WTC11 (cell line): ENCODE measurements at regions not wholly inside any gene's neighbourhood (a gene's known extent, or its start where the extent isn't known, plus 50 kb on each side); places are given as distances from the start of the nearest gene placed in this dataset.

ENCODE experiments used
- ATAC-seq: fragments of 200-7000 bp; cut with Tn5 transposase; 2 replicates; pipeline ENCODE4 v1.10.0; 2021; ENCODE audit warnings: mild to moderate bottlenecking, moderate library complexity
- CTCF ChIA-PET: fragments of 300-600 bp; sonication (Branson Sonifier 250); formaldehyde crosslinking; loops from one replicate; lab custom pipeline; 2021; ENCODE audit warnings: antibody characterized with exemption; lab: Charles Lee
- POLR2A ChIA-PET: fragments of 350-600 bp; sonication (Branson Sonifier 250); formaldehyde crosslinking; loops from one replicate; lab custom pipeline; 2021; ENCODE audit warnings: antibody characterized with exemption; lab: Charles Lee
- DNase-seq: peaks from one replicate; pipeline ENCODE4 v3.0.0; 2021; ENCODE audit warnings: low spot score
- H3K27ac Mint-ChIP-seq: 2 replicates; pipeline ENCODE4 v1.8.0; 2021; ENCODE audit warnings: mixed read lengths
- H3K27me3 Mint-ChIP-seq: 2 replicates; pipeline ENCODE4 v1.8.0; 2021; ENCODE audit warnings: low read depth, mild to moderate bottlenecking, moderate library complexity, mixed read lengths
- H3K36me3 Mint-ChIP-seq: 2 replicates; pipeline ENCODE4 v1.8.0; 2021; ENCODE audit warnings: mixed read lengths
- H3K4me1 Mint-ChIP-seq: 2 replicates; pipeline ENCODE4 v1.8.0; 2022; ENCODE audit warnings: mixed read lengths
- H3K4me3 Mint-ChIP-seq: 2 replicates; pipeline ENCODE4 v1.8.0; 2021; ENCODE audit warnings: mild to moderate bottlenecking, moderate library complexity, mixed read lengths
- H3K9me3 Mint-ChIP-seq: 2 replicates; pipeline ENCODE4 v1.8.0; 2021; ENCODE audit warnings: mixed read lengths
- ESRRA ChIP-seq: sonication (generic); formaldehyde crosslinking; IDR thresholded peaks from 2 replicates; pipeline ENCODE4 v1.8.1; 2022; ENCODE audit warnings: mild to moderate bottlenecking, missing genetic modification reagents, borderline replicate concordance
- FOXK1 ChIP-seq: sonication (generic); formaldehyde crosslinking; IDR thresholded peaks from 2 replicates; pipeline ENCODE4 v1.8.0; 2022; ENCODE audit warnings: mild to moderate bottlenecking, moderate library complexity, missing genetic modification reagents
- GRHL2 ChIP-seq: fragments of 250-450 bp; sonication (Bioruptor Pico); IDR thresholded peaks from 2 replicates; pipeline ENCODE4 v1.8.0; 2022; ENCODE audit warnings: mild to moderate bottlenecking, moderate library complexity; ENCODE audit not compliant: insufficient replicate concordance, severe bottlenecking
- IRF2 ChIP-seq: sonication (generic); formaldehyde crosslinking; IDR thresholded peaks from 2 replicates; pipeline ENCODE4 v1.8.0; 2022; ENCODE audit warnings: low read depth, missing genetic modification reagents, borderline replicate concordance
- JAZF1 ChIP-seq: fragments of 250-450 bp; sonication (Bioruptor Pico); IDR thresholded peaks from 2 replicates; pipeline ENCODE4 v1.9.0; 2021; ENCODE audit warnings: moderate library complexity, mild to moderate bottlenecking, inconsistent platforms
- MYBL2 ChIP-seq: sonication (generic); formaldehyde crosslinking; IDR thresholded peaks from 2 replicates; pipeline ENCODE4 v1.8.1; 2023; ENCODE audit warnings: mild to moderate bottlenecking, moderate library complexity, missing genetic modification reagents
- OVOL2 ChIP-seq: fragments of 250-450 bp; sonication (Bioruptor Pico); IDR thresholded peaks from 2 replicates; pipeline ENCODE4 v1.9.0; 2021; ENCODE audit warnings: mild to moderate bottlenecking, borderline replicate concordance
- RELA ChIP-seq: sonication (generic); formaldehyde crosslinking; IDR thresholded peaks from 2 replicates; pipeline ENCODE4 v1.8.1; 2022; ENCODE audit warnings: missing genetic modification reagents, mild to moderate bottlenecking, borderline replicate concordance
- SOX15 ChIP-seq: fragments of 250-450 bp; sonication (Bioruptor Pico); IDR thresholded peaks from 2 replicates; pipeline ENCODE4 v1.9.0; 2021; ENCODE audit warnings: mild to moderate bottlenecking
- ZNF423 ChIP-seq: fragments of 250-450 bp; sonication (Bioruptor Pico); IDR thresholded peaks from 2 replicates; pipeline ENCODE4 v2.1.2; 2022; ENCODE audit warnings: mild to moderate bottlenecking, moderate library complexity
- TF ChIP-seq, protein P1 (sequence below): fragments of 250-450 bp; sonication (Bioruptor Pico); IDR thresholded peaks from 2 replicates; pipeline ENCODE4 v1.9.0; 2021; ENCODE audit warnings: moderate library complexity, mild to moderate bottlenecking, inconsistent platforms, borderline replicate concordance
- TF ChIP-seq, protein P2 (sequence below): sonication (generic); formaldehyde crosslinking; IDR thresholded peaks from 2 replicates; pipeline ENCODE4 v1.8.1; 2023; ENCODE audit warnings: mild to moderate bottlenecking, missing genetic modification reagents
- TF ChIP-seq, protein P3 (sequence below): sonication (generic); formaldehyde crosslinking; IDR thresholded peaks from 2 replicates; pipeline ENCODE4 v1.8.1; 2022; ENCODE audit warnings: low read depth, mild to moderate bottlenecking, moderate library complexity, missing genetic modification reagents, borderline replicate concordance
- TF ChIP-seq, protein P4 (sequence below): fragments of 250-450 bp; sonication (Bioruptor Pico); IDR thresholded peaks from 2 replicates; pipeline ENCODE4 v1.9.0; 2021; ENCODE audit warnings: mild to moderate bottlenecking, borderline replicate concordance
- TF ChIP-seq, protein P5 (sequence below): sonication (generic); formaldehyde crosslinking; IDR thresholded peaks from 2 replicates; pipeline ENCODE4 v1.8.1; 2023; ENCODE audit warnings: mild to moderate bottlenecking, missing genetic modification reagents, borderline replicate concordance
- TF ChIP-seq, protein P6 (sequence below): sonication (generic); formaldehyde crosslinking; conservative IDR thresholded peaks from 2 replicates; pipeline ENCODE4 v1.8.1; 2022; ENCODE audit warnings: mild to moderate bottlenecking, missing genetic modification reagents
- TF ChIP-seq, protein P7 (sequence below): sonication (generic); formaldehyde crosslinking; IDR thresholded peaks from 2 replicates; pipeline ENCODE4 v1.8.1; 2022; ENCODE audit warnings: mild to moderate bottlenecking, missing genetic modification reagents, moderate library complexity, borderline replicate concordance
- TF ChIP-seq, protein P8 (sequence below): sonication (generic); formaldehyde crosslinking; IDR thresholded peaks from 2 replicates; pipeline ENCODE4 v1.8.0; 2022; ENCODE audit warnings: mild to moderate bottlenecking, missing genetic modification reagents

DNA sequence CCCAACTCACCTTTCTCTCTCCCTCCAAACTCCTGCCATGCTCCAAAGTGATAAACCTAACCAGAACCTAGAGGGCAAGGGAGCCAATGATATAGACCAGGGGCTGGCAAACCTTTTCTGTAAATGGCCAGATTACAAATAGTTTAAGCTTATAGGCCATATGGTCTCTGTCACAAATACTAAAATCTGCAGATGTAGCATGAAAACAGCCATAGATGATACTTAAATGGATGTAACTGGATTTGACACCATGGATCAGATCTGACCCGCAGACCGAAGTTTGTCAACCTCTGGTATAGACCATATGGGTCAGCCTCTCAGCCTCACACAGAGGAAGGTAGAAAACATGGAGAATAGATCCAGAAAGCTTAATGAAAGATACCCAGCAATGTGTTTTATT, 165.2 kb upstream of the STT3B start (continued):
- TF ChIP-seq, protein P1, sequence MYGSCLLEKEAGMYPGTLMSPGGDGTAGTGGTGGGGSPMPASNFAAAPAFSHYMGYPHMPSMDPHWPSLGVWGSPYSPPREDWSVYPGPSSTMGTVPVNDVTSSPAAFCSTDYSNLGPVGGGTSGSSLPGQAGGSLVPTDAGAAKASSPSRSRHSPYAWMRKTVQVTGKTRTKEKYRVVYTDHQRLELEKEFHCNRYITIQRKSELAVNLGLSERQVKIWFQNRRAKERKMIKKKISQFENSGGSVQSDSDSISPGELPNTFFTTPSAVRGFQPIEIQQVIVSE (CRISPR knock-in tag), result no peak
- TF ChIP-seq, all 79 proteins: peak for 0

DNA sequence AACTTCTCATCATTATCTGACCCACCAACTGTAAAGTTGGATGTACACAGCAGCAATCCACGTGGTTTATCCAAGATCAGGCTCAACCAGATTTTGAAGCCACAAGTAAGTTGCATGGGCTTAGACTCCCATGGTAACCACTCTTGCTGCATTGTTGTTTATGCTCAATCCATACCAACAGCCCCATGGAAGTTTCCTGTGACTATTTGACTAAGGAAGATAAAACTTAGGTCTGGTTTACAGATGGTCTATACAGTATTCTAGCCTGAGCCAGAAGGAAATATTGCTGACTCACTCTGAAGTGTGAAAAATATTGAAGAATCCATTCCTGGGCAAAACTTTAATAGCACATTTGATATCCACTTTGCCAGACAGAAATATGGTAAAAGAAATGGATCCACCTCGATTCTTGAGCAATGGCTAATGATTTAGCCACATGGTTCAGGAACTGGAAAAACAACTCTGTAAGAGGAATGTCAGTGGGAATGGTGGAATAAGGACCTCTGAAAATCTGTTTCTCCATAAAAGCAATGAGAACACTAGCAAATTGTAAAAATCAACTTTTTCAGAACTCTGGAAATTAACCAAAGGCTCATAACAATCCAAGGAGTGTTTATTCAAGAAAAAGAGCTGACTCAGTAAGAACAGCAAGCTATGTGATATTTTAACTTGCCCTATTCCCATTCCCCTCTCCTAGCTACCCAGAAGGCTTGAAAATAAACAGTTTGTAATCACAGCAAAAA, 162.9 kb upstream of the STT3B start:
- no peak overlapping the region for H3K27ac Mint-ChIP-seq

DNA sequence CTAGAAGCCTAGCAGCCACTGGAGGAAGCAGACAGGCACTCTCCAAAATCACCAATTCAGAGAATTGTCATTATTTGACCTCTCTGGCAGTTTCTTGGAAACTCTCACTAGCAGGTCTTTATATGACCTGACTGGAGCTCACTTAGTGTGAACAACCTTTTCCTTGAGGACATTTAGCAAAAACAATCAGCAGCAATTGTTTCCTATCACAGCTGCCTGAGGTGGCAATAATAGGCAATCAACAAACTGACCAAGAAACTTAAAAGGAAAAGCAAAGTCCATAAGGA, 162.4 kb upstream of the STT3B start:
- Mint-ChIP-seq H3K36me3 (0 out of 2 replicates have a peak, but pooled peaks cover 2% of the 10 kb centered on the region), H3K9me3 (peaks cover 5% of the 10 kb centered on the region; the same call in 1 of the 2 replicates), H3K27me3 (peaks cover 4% of the 10 kb centered on the region), H3K4me3 (no peak overlapping the region), H3K27ac (no peak overlapping the region), H3K4me1 (no peaks in the 10 kb centered on the region)
- ChIA-PET POLR2A (no interaction called here), CTCF (no interaction called here)
- no peak for ATAC-seq
- DNase-seq, result no peak
- TF ChIP-seq, protein P2, sequence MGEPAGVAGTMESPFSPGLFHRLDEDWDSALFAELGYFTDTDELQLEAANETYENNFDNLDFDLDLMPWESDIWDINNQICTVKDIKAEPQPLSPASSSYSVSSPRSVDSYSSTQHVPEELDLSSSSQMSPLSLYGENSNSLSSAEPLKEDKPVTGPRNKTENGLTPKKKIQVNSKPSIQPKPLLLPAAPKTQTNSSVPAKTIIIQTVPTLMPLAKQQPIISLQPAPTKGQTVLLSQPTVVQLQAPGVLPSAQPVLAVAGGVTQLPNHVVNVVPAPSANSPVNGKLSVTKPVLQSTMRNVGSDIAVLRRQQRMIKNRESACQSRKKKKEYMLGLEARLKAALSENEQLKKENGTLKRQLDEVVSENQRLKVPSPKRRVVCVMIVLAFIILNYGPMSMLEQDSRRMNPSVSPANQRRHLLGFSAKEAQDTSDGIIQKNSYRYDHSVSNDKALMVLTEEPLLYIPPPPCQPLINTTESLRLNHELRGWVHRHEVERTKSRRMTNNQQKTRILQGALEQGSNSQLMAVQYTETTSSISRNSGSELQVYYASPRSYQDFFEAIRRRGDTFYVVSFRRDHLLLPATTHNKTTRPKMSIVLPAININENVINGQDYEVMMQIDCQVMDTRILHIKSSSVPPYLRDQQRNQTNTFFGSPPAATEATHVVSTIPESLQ (CRISPR knock-in tag), result no peak
- TF ChIP-seq ESRRA (CRISPR knock-in tag) (no peak), GRHL2 (CRISPR knock-in tag) (no peak), JAZF1 (no peak), IRF2 (CRISPR knock-in tag) (no peak), SOX15 (CRISPR knock-in tag) (no peak), FOXK1 (CRISPR knock-in tag) (no peak), ZNF423 (CRISPR knock-in tag) (no peak), RELA (CRISPR knock-in tag) (no peak)
- TF ChIP-seq, protein P3, sequence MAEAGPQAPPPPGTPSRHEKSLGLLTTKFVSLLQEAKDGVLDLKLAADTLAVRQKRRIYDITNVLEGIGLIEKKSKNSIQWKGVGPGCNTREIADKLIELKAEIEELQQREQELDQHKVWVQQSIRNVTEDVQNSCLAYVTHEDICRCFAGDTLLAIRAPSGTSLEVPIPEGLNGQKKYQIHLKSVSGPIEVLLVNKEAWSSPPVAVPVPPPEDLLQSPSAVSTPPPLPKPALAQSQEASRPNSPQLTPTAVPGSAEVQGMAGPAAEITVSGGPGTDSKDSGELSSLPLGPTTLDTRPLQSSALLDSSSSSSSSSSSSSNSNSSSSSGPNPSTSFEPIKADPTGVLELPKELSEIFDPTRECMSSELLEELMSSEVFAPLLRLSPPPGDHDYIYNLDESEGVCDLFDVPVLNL (CRISPR knock-in tag), result no peak
- TF ChIP-seq, protein P4, sequence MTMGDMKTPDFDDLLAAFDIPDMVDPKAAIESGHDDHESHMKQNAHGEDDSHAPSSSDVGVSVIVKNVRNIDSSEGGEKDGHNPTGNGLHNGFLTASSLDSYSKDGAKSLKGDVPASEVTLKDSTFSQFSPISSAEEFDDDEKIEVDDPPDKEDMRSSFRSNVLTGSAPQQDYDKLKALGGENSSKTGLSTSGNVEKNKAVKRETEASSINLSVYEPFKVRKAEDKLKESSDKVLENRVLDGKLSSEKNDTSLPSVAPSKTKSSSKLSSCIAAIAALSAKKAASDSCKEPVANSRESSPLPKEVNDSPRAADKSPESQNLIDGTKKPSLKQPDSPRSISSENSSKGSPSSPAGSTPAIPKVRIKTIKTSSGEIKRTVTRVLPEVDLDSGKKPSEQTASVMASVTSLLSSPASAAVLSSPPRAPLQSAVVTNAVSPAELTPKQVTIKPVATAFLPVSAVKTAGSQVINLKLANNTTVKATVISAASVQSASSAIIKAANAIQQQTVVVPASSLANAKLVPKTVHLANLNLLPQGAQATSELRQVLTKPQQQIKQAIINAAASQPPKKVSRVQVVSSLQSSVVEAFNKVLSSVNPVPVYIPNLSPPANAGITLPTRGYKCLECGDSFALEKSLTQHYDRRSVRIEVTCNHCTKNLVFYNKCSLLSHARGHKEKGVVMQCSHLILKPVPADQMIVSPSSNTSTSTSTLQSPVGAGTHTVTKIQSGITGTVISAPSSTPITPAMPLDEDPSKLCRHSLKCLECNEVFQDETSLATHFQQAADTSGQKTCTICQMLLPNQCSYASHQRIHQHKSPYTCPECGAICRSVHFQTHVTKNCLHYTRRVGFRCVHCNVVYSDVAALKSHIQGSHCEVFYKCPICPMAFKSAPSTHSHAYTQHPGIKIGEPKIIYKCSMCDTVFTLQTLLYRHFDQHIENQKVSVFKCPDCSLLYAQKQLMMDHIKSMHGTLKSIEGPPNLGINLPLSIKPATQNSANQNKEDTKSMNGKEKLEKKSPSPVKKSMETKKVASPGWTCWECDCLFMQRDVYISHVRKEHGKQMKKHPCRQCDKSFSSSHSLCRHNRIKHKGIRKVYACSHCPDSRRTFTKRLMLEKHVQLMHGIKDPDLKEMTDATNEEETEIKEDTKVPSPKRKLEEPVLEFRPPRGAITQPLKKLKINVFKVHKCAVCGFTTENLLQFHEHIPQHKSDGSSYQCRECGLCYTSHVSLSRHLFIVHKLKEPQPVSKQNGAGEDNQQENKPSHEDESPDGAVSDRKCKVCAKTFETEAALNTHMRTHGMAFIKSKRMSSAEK (CRISPR knock-in tag), result no peak
- TF ChIP-seq, protein P5, sequence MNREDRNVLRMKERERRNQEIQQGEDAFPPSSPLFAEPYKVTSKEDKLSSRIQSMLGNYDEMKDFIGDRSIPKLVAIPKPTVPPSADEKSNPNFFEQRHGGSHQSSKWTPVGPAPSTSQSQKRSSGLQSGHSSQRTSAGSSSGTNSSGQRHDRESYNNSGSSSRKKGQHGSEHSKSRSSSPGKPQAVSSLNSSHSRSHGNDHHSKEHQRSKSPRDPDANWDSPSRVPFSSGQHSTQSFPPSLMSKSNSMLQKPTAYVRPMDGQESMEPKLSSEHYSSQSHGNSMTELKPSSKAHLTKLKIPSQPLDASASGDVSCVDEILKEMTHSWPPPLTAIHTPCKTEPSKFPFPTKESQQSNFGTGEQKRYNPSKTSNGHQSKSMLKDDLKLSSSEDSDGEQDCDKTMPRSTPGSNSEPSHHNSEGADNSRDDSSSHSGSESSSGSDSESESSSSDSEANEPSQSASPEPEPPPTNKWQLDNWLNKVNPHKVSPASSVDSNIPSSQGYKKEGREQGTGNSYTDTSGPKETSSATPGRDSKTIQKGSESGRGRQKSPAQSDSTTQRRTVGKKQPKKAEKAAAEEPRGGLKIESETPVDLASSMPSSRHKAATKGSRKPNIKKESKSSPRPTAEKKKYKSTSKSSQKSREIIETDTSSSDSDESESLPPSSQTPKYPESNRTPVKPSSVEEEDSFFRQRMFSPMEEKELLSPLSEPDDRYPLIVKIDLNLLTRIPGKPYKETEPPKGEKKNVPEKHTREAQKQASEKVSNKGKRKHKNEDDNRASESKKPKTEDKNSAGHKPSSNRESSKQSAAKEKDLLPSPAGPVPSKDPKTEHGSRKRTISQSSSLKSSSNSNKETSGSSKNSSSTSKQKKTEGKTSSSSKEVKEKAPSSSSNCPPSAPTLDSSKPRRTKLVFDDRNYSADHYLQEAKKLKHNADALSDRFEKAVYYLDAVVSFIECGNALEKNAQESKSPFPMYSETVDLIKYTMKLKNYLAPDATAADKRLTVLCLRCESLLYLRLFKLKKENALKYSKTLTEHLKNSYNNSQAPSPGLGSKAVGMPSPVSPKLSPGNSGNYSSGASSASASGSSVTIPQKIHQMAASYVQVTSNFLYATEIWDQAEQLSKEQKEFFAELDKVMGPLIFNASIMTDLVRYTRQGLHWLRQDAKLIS (CRISPR knock-in tag), result no peak
- TF ChIP-seq, protein P6, sequence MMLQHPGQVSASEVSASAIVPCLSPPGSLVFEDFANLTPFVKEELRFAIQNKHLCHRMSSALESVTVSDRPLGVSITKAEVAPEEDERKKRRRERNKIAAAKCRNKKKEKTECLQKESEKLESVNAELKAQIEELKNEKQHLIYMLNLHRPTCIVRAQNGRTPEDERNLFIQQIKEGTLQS, result no peak
- TF ChIP-seq, protein P7, sequence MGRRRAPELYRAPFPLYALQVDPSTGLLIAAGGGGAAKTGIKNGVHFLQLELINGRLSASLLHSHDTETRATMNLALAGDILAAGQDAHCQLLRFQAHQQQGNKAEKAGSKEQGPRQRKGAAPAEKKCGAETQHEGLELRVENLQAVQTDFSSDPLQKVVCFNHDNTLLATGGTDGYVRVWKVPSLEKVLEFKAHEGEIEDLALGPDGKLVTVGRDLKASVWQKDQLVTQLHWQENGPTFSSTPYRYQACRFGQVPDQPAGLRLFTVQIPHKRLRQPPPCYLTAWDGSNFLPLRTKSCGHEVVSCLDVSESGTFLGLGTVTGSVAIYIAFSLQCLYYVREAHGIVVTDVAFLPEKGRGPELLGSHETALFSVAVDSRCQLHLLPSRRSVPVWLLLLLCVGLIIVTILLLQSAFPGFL, result no peak

More for the DNA sequence above, 162.9 kb upstream of the STT3B start:
- TF ChIP-seq MYBL2 (CRISPR knock-in tag), result no peak
- TF ChIP-seq, protein P8, sequence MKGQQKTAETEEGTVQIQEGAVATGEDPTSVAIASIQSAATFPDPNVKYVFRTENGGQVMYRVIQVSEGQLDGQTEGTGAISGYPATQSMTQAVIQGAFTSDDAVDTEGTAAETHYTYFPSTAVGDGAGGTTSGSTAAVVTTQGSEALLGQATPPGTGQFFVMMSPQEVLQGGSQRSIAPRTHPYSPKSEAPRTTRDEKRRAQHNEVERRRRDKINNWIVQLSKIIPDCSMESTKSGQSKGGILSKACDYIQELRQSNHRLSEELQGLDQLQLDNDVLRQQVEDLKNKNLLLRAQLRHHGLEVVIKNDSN (CRISPR knock-in tag), result no peak
- no peak for TF ChIP-seq OVOL2
- POLR2A ChIA-PET, result no interaction called here
- Mint-ChIP-seq H3K9me3 (peaks cover 5% of the 10 kb centered on the region; the same call in 1 of the 2 replicates), H3K4me3 (no peak overlapping the region), H3K27me3 (peaks cover 4% of the 10 kb centered on the region), H3K4me1 (no peaks in the 10 kb centered on the region), H3K36me3 (0 out of 2 replicates have a peak, but pooled peaks cover 2% of the 10 kb centered on the region)
- DNase-seq, result no peak
- ATAC-seq, result no peak
- CTCF ChIA-PET, result no interaction called here
